ENCODE measurements at regions not wholly inside any gene's neighbourhood (a gene's known extent, or its start where the extent isn't known, plus 50 kb on each side); places are given as distances from the start of the nearest gene placed in this dataset.
A peak's percentile ranks its signal among the peaks of the same experiment; 100 is the strongest.

- no peak overlapping the region for H3K4me3 ChIP-seq (ENCODE audit: low read depth, low read length)
- TF ChIP-seq MYC (IDR thresholded peaks at IDR 0.05; ENCODE audit: low read depth, low read length) (no peak), POLR2A (IDR thresholded peaks at IDR 0.05; ENCODE audit: extremely low read depth, insufficient read length) (no peak), CTCF (IDR thresholded peaks at IDR 0.05; ENCODE audit: low read depth, low read length) (no peak)
- TF ChIP-seq, protein P1, sequence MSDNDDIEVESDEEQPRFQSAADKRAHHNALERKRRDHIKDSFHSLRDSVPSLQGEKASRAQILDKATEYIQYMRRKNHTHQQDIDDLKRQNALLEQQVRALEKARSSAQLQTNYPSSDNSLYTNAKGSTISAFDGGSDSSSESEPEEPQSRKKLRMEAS (IDR thresholded peaks at IDR 0.05; ENCODE audit: low read depth, low read length), result no peak
- no peak for DNase-seq (ENCODE audit: low read depth)
Measured at GRCh38 chr3:165529451-165529850, 307.8 kb downstream of the BCHE start.

GRCh38 chr3:165526367-165526766, 310.9 kb downstream of the BCHE start:
- no peak overlapping the region for H3K4me3 ChIP-seq (ENCODE audit: low read depth, low read length)
- DNase-seq (ENCODE audit: low read depth), result no peak
- TF ChIP-seq MYC (IDR thresholded peaks at IDR 0.05; ENCODE audit: low read depth, low read length) (no peak), CTCF (IDR thresholded peaks at IDR 0.05; ENCODE audit: low read depth, low read length) (no peak), POLR2A (IDR thresholded peaks at IDR 0.05; ENCODE audit: extremely low read depth, insufficient read length) (no peak)
- TF ChIP-seq, protein P1 (IDR thresholded peaks at IDR 0.05; ENCODE audit: low read depth, low read length), result no peak

DNA sequence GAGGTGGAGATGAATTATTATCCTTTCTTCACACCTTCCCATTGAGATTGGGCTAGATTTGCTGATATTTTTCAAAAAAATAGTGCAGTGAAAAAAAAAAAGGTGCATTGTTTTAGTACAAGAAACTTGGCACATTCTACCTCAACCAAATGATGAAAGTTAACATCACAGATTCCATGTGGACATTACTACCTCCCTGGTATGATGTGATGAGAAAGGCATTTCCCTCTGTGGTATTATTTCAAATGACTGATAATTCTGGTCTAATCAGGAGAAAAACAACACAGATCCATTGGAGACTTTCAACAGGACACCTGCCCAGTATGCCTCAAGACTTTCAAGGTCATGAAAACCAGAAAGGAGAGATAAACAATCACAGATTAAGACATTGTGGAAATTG, 313.4 kb downstream of the BCHE start:
- TF ChIP-seq MYC (IDR thresholded peaks at IDR 0.05; ENCODE audit: low read depth, low read length), result no peak
- no peak for TF ChIP-seq CTCF (IDR thresholded peaks at IDR 0.05; ENCODE audit: low read depth, low read length)
- no peak overlapping the region for H3K4me3 ChIP-seq (ENCODE audit: low read depth, low read length)
- no peak for DNase-seq (ENCODE audit: low read depth)

DNA sequence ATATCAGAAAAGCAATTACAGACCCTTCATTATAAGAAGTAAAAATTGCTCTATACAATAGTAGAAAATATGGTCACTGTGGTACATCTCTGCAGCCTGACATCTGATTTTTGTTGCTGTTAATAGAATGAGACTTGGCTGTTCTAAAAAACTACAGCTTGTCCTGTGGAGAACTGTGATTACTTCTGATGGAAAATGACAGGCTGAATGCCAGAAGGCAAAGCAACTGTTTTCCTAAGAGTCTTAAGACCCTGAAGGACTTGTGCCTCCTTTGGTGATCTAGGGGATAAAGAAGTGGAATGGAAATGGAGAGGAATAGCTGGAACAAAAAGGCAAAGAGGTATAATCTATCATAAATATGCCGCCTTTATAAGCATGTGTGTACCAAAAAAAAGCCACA, 314.8 kb downstream of the BCHE start:
- no peak for TF ChIP-seq POLR2A (IDR thresholded peaks at IDR 0.05; ENCODE audit: extremely low read depth, insufficient read length)
- no peak for TF ChIP-seq MYC (IDR thresholded peaks at IDR 0.05; ENCODE audit: low read depth, low read length)
- TF ChIP-seq, protein P1 (IDR thresholded peaks at IDR 0.05; ENCODE audit: low read depth, low read length), result no peak
- no peak for TF ChIP-seq CTCF (IDR thresholded peaks at IDR 0.05; ENCODE audit: low read depth, low read length)
- DNase-seq (ENCODE audit: low read depth), result no peak
- H3K4me3 ChIP-seq (ENCODE audit: low read depth, low read length), result no peak overlapping the region

GRCh38 chr3:165521131-165521871, 315.9 kb downstream of the BCHE start:
- peak; percentile 1 for DNase-seq (ENCODE audit: low read depth)
- TF ChIP-seq CTCF (IDR thresholded peaks at IDR 0.05; ENCODE audit: low read depth, low read length) (no peak), POLR2A (IDR thresholded peaks at IDR 0.05; ENCODE audit: extremely low read depth, insufficient read length) (no peak), MYC (IDR thresholded peaks at IDR 0.05; ENCODE audit: low read depth, low read length) (no peak)
- TF ChIP-seq, protein P1 (IDR thresholded peaks at IDR 0.05; ENCODE audit: low read depth, low read length), result no peak
- no peak overlapping the region for H3K4me3 ChIP-seq (ENCODE audit: low read depth, low read length)

- TF ChIP-seq POLR2A (IDR thresholded peaks at IDR 0.05; ENCODE audit: extremely low read depth, insufficient read length) (no peak), MYC (IDR thresholded peaks at IDR 0.05; ENCODE audit: low read depth, low read length) (no peak), CTCF (IDR thresholded peaks at IDR 0.05; ENCODE audit: low read depth, low read length) (no peak)
- TF ChIP-seq, protein P1 (IDR thresholded peaks at IDR 0.05; ENCODE audit: low read depth, low read length), result no peak
- DNase-seq (ENCODE audit: low read depth), result no peak
- no peak overlapping the region for H3K4me3 ChIP-seq (ENCODE audit: low read depth, low read length)
Measured at GRCh38 chr3:165519687-165520086, 317.5 kb downstream of the BCHE start.
